ENCODE measurements at regions not wholly inside any gene's neighbourhood (a gene's known extent, or its start where the extent isn't known, plus 50 kb on each side); places are given as distances from the start of the nearest gene placed in this dataset.
A peak's percentile ranks its signal among the peaks of the same experiment; 100 is the strongest.
"Not testable (repeated sequence)": the region's sequence is repeated elsewhere in the genome, so short reads cannot be mapped to it uniquely, and the experiment has no call there.

- 18% methylated on average over 2 of the region's 7 CpGs for WGBS (ENCODE audit: insufficient coverage)
- Histone ChIP-seq H3K4me3 (ENCODE audit: low read depth, low read length) (no peak overlapping the region), H3K27ac (ENCODE audit: low read depth, low read length) (peak overlapping the region; percentile 58), H3K36me3 (ENCODE audit: control insufficient read depth, insufficient read depth, low read length) (no peaks in the 10 kb centered on the region), H3K9me3 (ENCODE audit: control insufficient read depth, insufficient read depth, low read length) (no peaks in the 10 kb centered on the region), H3K4me1 (ENCODE audit: control insufficient read depth, insufficient read depth, low read length) (no peaks in the 10 kb centered on the region), H3K27me3 (ENCODE audit: control insufficient read depth, insufficient read depth, low read length) (no peaks in the 10 kb centered on the region)
- DNase-seq (ENCODE audit: low read depth in 4 of 6, low spot score in 6 of 6), result peak in 3 of 6 donors; percentile 41 to 91 (median 66)
These were observed 420.8 kb upstream of the GRAMD2B start for GRCh38 chr5:126002222-126002897.

GRCh38 chr5:126003309-126003708 is 419.9 kb upstream of the GRAMD2B start:
- 33% methylated on average over 1 of the region's 3 CpGs for WGBS (ENCODE audit: insufficient coverage)
- Histone ChIP-seq H3K27ac (ENCODE audit: low read depth, low read length) (no peak overlapping the region), H3K4me3 (ENCODE audit: low read depth, low read length) (no peak overlapping the region), H3K36me3 (ENCODE audit: control insufficient read depth, insufficient read depth, low read length) (no peaks in the 10 kb centered on the region), H3K4me1 (ENCODE audit: control insufficient read depth, insufficient read depth, low read length) (no peaks in the 10 kb centered on the region), H3K27me3 (ENCODE audit: control insufficient read depth, insufficient read depth, low read length) (no peaks in the 10 kb centered on the region), H3K9me3 (ENCODE audit: control insufficient read depth, insufficient read depth, low read length) (no peaks in the 10 kb centered on the region)
- DNase-seq (ENCODE audit: low read depth in 4 of 6, low spot score in 6 of 6), result peak in 3 of 6 donors; percentile 38 to 94 (median 92)

GRCh38 chr5:126004636-126005035 is 418.6 kb upstream of the GRAMD2B start:
- Histone ChIP-seq H3K9me3 (ENCODE audit: control insufficient read depth, insufficient read depth, low read length) (no peaks in the 10 kb centered on the region), H3K4me3 (ENCODE audit: low read depth, low read length) (no peak overlapping the region), H3K4me1 (ENCODE audit: control insufficient read depth, insufficient read depth, low read length) (no peaks in the 10 kb centered on the region), H3K36me3 (ENCODE audit: control insufficient read depth, insufficient read depth, low read length) (no peaks in the 10 kb centered on the region), H3K27me3 (ENCODE audit: control insufficient read depth, insufficient read depth, low read length) (no peaks in the 10 kb centered on the region), H3K27ac (ENCODE audit: low read depth, low read length) (no peak overlapping the region)
- no CpG with 5 or more reads among the region's 2 CpGs for WGBS (ENCODE audit: insufficient coverage)
- DNase-seq (ENCODE audit: low read depth in 4 of 6, low spot score in 6 of 6), result peak in 2 of 6 donors; percentile 51 to 88

GRCh38 chr5:126007841-126008240 is 415.4 kb upstream of the GRAMD2B start:
- no peak overlapping the region for H3K4me3 ChIP-seq (ENCODE audit: low read depth, low read length)
- DNase-seq (ENCODE audit: low read depth in 4 of 6, low spot score in 6 of 6), result no peak
- no peaks in the 10 kb centered on the region for H3K4me1 ChIP-seq (ENCODE audit: control insufficient read depth, insufficient read depth, low read length)
- no peaks in the 10 kb centered on the region for H3K36me3 ChIP-seq (ENCODE audit: control insufficient read depth, insufficient read depth, low read length)
- WGBS (ENCODE audit: insufficient coverage), result no CpG with 5 or more reads among the region's 1 CpG
- H3K27me3 ChIP-seq (ENCODE audit: control insufficient read depth, insufficient read depth, low read length), result no peaks in the 10 kb centered on the region
- H3K27ac ChIP-seq (ENCODE audit: low read depth, low read length), result no peak overlapping the region
- H3K9me3 ChIP-seq (ENCODE audit: control insufficient read depth, insufficient read depth, low read length), result no peaks in the 10 kb centered on the region

GRCh38 chr5:126009566-126009965 is 413.6 kb upstream of the GRAMD2B start:
- Histone ChIP-seq H3K27ac (ENCODE audit: low read depth, low read length) (no peak overlapping the region), H3K27me3 (ENCODE audit: control insufficient read depth, insufficient read depth, low read length) (no peaks in the 10 kb centered on the region), H3K4me1 (ENCODE audit: control insufficient read depth, insufficient read depth, low read length) (no peaks in the 10 kb centered on the region), H3K4me3 (ENCODE audit: low read depth, low read length) (no peak overlapping the region), H3K9me3 (ENCODE audit: control insufficient read depth, insufficient read depth, low read length) (no peaks in the 10 kb centered on the region), H3K36me3 (ENCODE audit: control insufficient read depth, insufficient read depth, low read length) (no peaks in the 10 kb centered on the region)
- DNase-seq (ENCODE audit: low read depth in 4 of 6, low spot score in 6 of 6), result no peak
- 80% methylated on average over 1 of the region's 5 CpGs for WGBS (ENCODE audit: insufficient coverage)

GRCh38 chr5:126011526-126011925 is 411.7 kb upstream of the GRAMD2B start:
- 100% methylated on average over 1 of the region's 7 CpGs for WGBS (ENCODE audit: insufficient coverage)
- DNase-seq (ENCODE audit: low read depth in 4 of 6, low spot score in 6 of 6); H3K27me3 ChIP-seq (ENCODE audit: control insufficient read depth, insufficient read depth, low read length); H3K4me3 ChIP-seq (ENCODE audit: low read depth, low read length); H3K27ac ChIP-seq (ENCODE audit: low read depth, low read length); H3K4me1 ChIP-seq (ENCODE audit: control insufficient read depth, insufficient read depth, low read length); H3K9me3 ChIP-seq (ENCODE audit: control insufficient read depth, insufficient read depth, low read length); H3K36me3 ChIP-seq (ENCODE audit: control insufficient read depth, insufficient read depth, low read length): not testable (repeated sequence)

- Histone ChIP-seq H3K27ac (ENCODE audit: low read depth, low read length) (peak overlapping the region; percentile 35), H3K4me3 (ENCODE audit: low read depth, low read length) (no peak overlapping the region), H3K9me3 (ENCODE audit: control insufficient read depth, insufficient read depth, low read length) (no peaks in the 10 kb centered on the region)
These were observed 408.5 kb upstream of the GRAMD2B start for GRCh38 chr5:126014676-126015075.

GRCh38 chr5:126015235-126016181 is 407.7 kb upstream of the GRAMD2B start:
- Histone ChIP-seq H3K36me3 (ENCODE audit: control insufficient read depth, insufficient read depth, low read length) (no peaks in the 10 kb centered on the region), H3K9me3 (ENCODE audit: control insufficient read depth, insufficient read depth, low read length) (no peaks in the 10 kb centered on the region), H3K27me3 (ENCODE audit: control insufficient read depth, insufficient read depth, low read length) (no peaks in the 10 kb centered on the region), H3K4me3 (ENCODE audit: low read depth, low read length) (no peak overlapping the region), H3K4me1 (ENCODE audit: control insufficient read depth, insufficient read depth, low read length) (no peaks in the 10 kb centered on the region), H3K27ac (ENCODE audit: low read depth, low read length) (peak overlapping the region; percentile 35)
- no CpG with 5 or more reads among the region's 8 CpGs for WGBS (ENCODE audit: insufficient coverage)
- DNase-seq (ENCODE audit: low read depth in 4 of 6, low spot score in 6 of 6), result peak in 2 of 6 donors; percentile 74 to 80

More at GRCh38 chr5:126014676-126015075, 408.5 kb upstream of the GRAMD2B start:
- no peaks in the 10 kb centered on the region for H3K4me1 ChIP-seq (ENCODE audit: control insufficient read depth, insufficient read depth, low read length)
- H3K27me3 ChIP-seq (ENCODE audit: control insufficient read depth, insufficient read depth, low read length), result no peaks in the 10 kb centered on the region
- peak in 2 of 6 donors; percentile 26 to 27 for DNase-seq (ENCODE audit: low read depth in 4 of 6, low spot score in 6 of 6)
- H3K36me3 ChIP-seq (ENCODE audit: control insufficient read depth, insufficient read depth, low read length), result no peaks in the 10 kb centered on the region
- WGBS (ENCODE audit: insufficient coverage), result no CpG with 5 or more reads among the region's 1 CpG

GRCh38 chr5:126016256-126016655 is 407.0 kb upstream of the GRAMD2B start:
- peak in 2 of 6 donors; percentile 83 to 90 for DNase-seq (ENCODE audit: low read depth in 4 of 6, low spot score in 6 of 6)
- Histone ChIP-seq H3K9me3 (ENCODE audit: control insufficient read depth, insufficient read depth, low read length) (no peaks in the 10 kb centered on the region), H3K4me1 (ENCODE audit: control insufficient read depth, insufficient read depth, low read length) (no peaks in the 10 kb centered on the region), H3K36me3 (ENCODE audit: control insufficient read depth, insufficient read depth, low read length) (no peaks in the 10 kb centered on the region), H3K27me3 (ENCODE audit: control insufficient read depth, insufficient read depth, low read length) (no peaks in the 10 kb centered on the region), H3K4me3 (ENCODE audit: low read depth, low read length) (no peak overlapping the region), H3K27ac (ENCODE audit: low read depth, low read length) (no peak overlapping the region)
- WGBS (ENCODE audit: insufficient coverage), result no CpG with 5 or more reads among the region's 1 CpG
